ENCODE measurements at regions not wholly inside any gene's neighbourhood (a gene's known extent, or its start where the extent isn't known, plus 50 kb on each side); places are given as distances from the start of the nearest gene placed in this dataset.
A peak's percentile ranks its signal among the peaks of the same experiment; 100 is the strongest.

- no peak overlapping the region for H3K4me3 ChIP-seq
- TF ChIP-seq POLR2A (IDR thresholded peaks at IDR 0.05) (no peak), CTCF (IDR thresholded peaks at IDR 0.05) (no peak)
- H3K4me1 ChIP-seq: no peaks in the 10 kb centered on the region
- H3K36me3 ChIP-seq: no peaks in the 10 kb centered on the region
- intact Hi-C loops (cut with DNase I): no loop called here
- 36 to 72% methylated on average over 1 of the region's 1 CpG for WGBS, 2 donors
- H3K27me3 ChIP-seq: no peaks in the 10 kb centered on the region
- DNase-seq: no peak
- H3K27ac ChIP-seq: no peak overlapping the region
- no peaks in the 10 kb centered on the region for H3K9me3 ChIP-seq
Observed at GRCh38 chr3:116767726-116768125, 58.1 kb downstream of the TUSC7 start.

- Histone ChIP-seq H3K27me3 (no peaks in the 10 kb centered on the region), H3K4me1 (no peaks in the 10 kb centered on the region), H3K9me3 (no peaks in the 10 kb centered on the region), H3K4me3 (no peak overlapping the region), H3K27ac (no peak overlapping the region), H3K36me3 (no peaks in the 10 kb centered on the region)
- WGBS, 2 donors: 3 to 4% methylated on average over 7 of the region's 7 CpGs
- TF ChIP-seq POLR2A (IDR thresholded peaks at IDR 0.05) (no peak), CTCF (IDR thresholded peaks at IDR 0.05) (peak; percentile 38 to 83 (median 68))
- intact Hi-C loops (cut with DNase I): no loop called here
- no peak for DNase-seq
Observed at GRCh38 chr3:116770815-116771450, 61.4 kb downstream of the TUSC7 start.

GRCh38 chr3:116776880-116777785 is 67.6 kb downstream of the TUSC7 start:
- no peaks in the 10 kb centered on the region for H3K36me3 ChIP-seq
- no peaks in the 10 kb centered on the region for H3K9me3 ChIP-seq
- H3K4me1 ChIP-seq: no peaks in the 10 kb centered on the region
- H3K27me3 ChIP-seq: no peaks in the 10 kb centered on the region
- no peak for DNase-seq
- no peak overlapping the region for H3K27ac ChIP-seq
- intact Hi-C loops (cut with DNase I): no loop called here
- no peak for TF ChIP-seq POLR2A (IDR thresholded peaks at IDR 0.05)
- no peak for TF ChIP-seq CTCF (IDR thresholded peaks at IDR 0.05)
- WGBS, 2 donors: 67 to 86% methylated on average over 10 of the region's 10 CpGs
- H3K4me3 ChIP-seq: no peak overlapping the region

- H3K36me3 ChIP-seq: no peaks in the 10 kb centered on the region
- no peaks in the 10 kb centered on the region for H3K27me3 ChIP-seq
- no peak overlapping the region for H3K4me3 ChIP-seq
- WGBS, 2 donors: 71 to 84% methylated on average over 3 of the region's 3 CpGs
- DNase-seq: no peak
- H3K9me3 ChIP-seq: no peaks in the 10 kb centered on the region
- intact Hi-C loops (cut with DNase I): no loop called here
- no peaks in the 10 kb centered on the region for H3K4me1 ChIP-seq
- TF ChIP-seq POLR2A (IDR thresholded peaks at IDR 0.05) (no peak), CTCF (IDR thresholded peaks at IDR 0.05) (no peak)
- H3K27ac ChIP-seq: no peak overlapping the region
Observed at GRCh38 chr3:116785226-116785625, 75.6 kb downstream of the TUSC7 start.

GRCh38 chr3:116802651-116803050 is 93.1 kb downstream of the TUSC7 start:
- no peak overlapping the region for H3K4me3 ChIP-seq
- no peaks in the 10 kb centered on the region for H3K9me3 ChIP-seq
- no peaks in the 10 kb centered on the region for H3K36me3 ChIP-seq
- TF ChIP-seq POLR2A (IDR thresholded peaks at IDR 0.05) (no peak), CTCF (IDR thresholded peaks at IDR 0.05) (no peak)
- H3K27me3 ChIP-seq: no peaks in the 10 kb centered on the region
- DNase-seq: no peak
- no peak overlapping the region for H3K27ac ChIP-seq
- H3K4me1 ChIP-seq: no peaks in the 10 kb centered on the region
- intact Hi-C loops (cut with DNase I): no loop called here
